NB4 (cell line): ENCODE measurements at regions not wholly inside any gene's neighbourhood (a gene's known extent, or its start where the extent isn't known, plus 50 kb on each side); places are given as distances from the start of the nearest gene placed in this dataset.

Experiments
- POLR2A ChIP-seq: IDR thresholded peaks from 2 replicates; pipeline ENCODE4 v1.6.1; 2011; ENCODE audit warnings: mild to moderate bottlenecking; ENCODE audit not compliant: insufficient read length; ENCODE audit errors: extremely low read depth
- TF ChIP-seq, protein P1 (sequence below): IDR thresholded peaks from one replicate; pipeline ENCODE4 v1.5.1; 2012; ENCODE audit warnings: low read depth, low read length
- TF ChIP-seq, protein P2 (sequence below): IDR thresholded peaks from 2 replicates; pipeline ENCODE4 v1.6.1; 2011; ENCODE audit warnings: low read depth, low read length

DNA sequence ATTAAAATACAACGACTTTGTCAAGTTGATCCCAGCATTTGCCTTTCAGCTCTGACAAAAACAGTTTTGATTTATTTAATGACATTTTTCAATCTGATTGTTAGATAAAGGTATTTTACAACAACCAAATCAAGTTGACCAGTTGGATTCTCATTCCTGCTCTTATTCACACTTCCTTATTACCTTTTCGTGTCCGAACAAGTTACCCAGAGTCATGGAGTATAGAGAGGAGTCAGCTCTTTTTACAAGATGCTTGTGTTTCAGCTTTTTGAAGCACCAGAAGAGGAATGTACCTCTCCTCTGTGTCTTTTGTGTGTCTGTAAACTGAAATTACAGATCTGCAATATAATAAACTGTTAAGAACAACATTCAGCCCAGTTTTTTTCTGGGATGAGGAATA, 151.3 kb upstream of the TMEM161B start:
- TF ChIP-seq, protein P1, sequence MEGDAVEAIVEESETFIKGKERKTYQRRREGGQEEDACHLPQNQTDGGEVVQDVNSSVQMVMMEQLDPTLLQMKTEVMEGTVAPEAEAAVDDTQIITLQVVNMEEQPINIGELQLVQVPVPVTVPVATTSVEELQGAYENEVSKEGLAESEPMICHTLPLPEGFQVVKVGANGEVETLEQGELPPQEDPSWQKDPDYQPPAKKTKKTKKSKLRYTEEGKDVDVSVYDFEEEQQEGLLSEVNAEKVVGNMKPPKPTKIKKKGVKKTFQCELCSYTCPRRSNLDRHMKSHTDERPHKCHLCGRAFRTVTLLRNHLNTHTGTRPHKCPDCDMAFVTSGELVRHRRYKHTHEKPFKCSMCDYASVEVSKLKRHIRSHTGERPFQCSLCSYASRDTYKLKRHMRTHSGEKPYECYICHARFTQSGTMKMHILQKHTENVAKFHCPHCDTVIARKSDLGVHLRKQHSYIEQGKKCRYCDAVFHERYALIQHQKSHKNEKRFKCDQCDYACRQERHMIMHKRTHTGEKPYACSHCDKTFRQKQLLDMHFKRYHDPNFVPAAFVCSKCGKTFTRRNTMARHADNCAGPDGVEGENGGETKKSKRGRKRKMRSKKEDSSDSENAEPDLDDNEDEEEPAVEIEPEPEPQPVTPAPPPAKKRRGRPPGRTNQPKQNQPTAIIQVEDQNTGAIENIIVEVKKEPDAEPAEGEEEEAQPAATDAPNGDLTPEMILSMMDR: no peak
- no peak for TF ChIP-seq POLR2A
- TF ChIP-seq, protein P2, sequence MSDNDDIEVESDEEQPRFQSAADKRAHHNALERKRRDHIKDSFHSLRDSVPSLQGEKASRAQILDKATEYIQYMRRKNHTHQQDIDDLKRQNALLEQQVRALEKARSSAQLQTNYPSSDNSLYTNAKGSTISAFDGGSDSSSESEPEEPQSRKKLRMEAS: no peak
